C4-2B (cell line): ENCODE measurements at regions not wholly inside any gene's neighbourhood (a gene's known extent, or its start where the extent isn't known, plus 50 kb on each side); places are given as distances from the start of the nearest gene placed in this dataset.

Experiments used
- H3K27ac ChIP-seq: fragments of 450-650 bp; 2 replicates; pipeline ENCODE4 v1.5.1; 2017
- ZFX ChIP-seq: fragments of 450-650 bp; IDR thresholded peaks from 2 replicates; pipeline ENCODE4 v1.6.1; 2017
- TF ChIP-seq, protein P1 (sequence below): fragments of 450-650 bp; conservative IDR thresholded peaks from 2 replicates; pipeline ENCODE4 v1.5.1; 2017; ENCODE audit warnings: mild to moderate bottlenecking

DNA sequence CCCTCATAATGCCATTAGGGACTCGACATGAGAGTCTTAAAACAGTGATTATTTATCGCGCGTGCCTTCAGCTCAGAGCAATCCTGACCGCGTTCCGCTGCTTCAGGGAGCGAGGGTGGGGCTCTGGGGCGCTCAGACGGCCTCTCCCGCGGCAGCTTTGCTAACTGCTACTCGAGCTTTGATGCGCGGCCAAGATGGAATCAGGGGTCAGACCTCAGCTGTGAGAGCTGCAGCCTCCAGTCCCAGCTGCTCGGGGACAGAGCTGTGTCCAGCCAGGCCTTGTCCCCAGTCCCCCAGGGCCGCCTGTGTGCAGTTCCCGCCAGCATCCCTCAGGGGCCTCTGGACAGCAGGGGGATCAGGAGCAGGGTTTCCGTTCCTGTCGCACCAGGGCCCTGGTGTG, 104.6 kb upstream of the TTC34 start:
- TF ChIP-seq, protein P1, sequence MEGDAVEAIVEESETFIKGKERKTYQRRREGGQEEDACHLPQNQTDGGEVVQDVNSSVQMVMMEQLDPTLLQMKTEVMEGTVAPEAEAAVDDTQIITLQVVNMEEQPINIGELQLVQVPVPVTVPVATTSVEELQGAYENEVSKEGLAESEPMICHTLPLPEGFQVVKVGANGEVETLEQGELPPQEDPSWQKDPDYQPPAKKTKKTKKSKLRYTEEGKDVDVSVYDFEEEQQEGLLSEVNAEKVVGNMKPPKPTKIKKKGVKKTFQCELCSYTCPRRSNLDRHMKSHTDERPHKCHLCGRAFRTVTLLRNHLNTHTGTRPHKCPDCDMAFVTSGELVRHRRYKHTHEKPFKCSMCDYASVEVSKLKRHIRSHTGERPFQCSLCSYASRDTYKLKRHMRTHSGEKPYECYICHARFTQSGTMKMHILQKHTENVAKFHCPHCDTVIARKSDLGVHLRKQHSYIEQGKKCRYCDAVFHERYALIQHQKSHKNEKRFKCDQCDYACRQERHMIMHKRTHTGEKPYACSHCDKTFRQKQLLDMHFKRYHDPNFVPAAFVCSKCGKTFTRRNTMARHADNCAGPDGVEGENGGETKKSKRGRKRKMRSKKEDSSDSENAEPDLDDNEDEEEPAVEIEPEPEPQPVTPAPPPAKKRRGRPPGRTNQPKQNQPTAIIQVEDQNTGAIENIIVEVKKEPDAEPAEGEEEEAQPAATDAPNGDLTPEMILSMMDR, result no peak
- TF ChIP-seq ZFX, result no peak
- no peak overlapping the region for H3K27ac ChIP-seq

DNA sequence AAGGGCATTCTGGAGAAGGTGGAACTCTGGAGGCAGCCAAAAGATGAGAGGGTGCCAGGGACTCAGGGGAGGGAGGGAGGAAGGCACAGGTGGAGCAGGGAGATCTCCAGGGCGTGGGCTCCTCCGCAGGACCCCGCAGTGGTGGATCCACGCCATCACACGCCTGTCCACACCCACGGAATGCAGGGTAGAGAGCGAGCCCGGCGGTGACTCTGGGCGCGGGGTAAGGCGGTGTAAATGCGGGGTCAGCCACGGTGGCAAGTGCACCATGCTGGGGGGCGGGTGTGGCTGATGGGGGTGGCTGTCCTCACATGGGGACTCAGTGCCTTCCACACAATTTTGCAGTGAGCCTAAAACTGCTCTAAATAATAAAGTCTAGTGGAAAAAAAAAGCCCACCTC, 105.1 kb upstream of the TTC34 start:
- H3K27ac ChIP-seq, result no peak overlapping the region

DNA sequence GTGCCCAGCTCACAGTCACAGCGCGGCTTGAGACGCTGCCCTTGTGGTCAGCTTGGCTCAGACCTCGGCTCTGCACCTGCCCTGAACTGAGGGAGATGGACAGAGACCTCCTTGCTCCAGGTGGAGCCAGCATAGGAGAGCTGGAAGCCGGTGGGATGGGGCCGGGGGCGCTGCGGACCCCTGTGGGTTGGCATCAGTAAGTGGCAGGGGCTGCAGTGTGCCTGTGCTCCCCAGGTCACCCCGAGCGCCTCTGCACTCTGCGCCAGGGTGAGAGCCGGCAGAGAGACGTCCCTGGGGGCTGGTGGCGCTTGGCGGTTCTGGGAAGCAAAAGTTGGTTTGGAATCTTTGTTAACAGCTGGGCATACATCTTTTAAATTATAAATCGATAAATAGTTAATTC, 105.6 kb upstream of the TTC34 start:
- H3K27ac ChIP-seq, result no peak overlapping the region
- TF ChIP-seq ZFX, result no peak
- TF ChIP-seq, protein P1, result no peak

More for the DNA sequence above, 105.1 kb upstream of the TTC34 start:
- no peak for TF ChIP-seq ZFX
- TF ChIP-seq, protein P1, result no peak

DNA sequence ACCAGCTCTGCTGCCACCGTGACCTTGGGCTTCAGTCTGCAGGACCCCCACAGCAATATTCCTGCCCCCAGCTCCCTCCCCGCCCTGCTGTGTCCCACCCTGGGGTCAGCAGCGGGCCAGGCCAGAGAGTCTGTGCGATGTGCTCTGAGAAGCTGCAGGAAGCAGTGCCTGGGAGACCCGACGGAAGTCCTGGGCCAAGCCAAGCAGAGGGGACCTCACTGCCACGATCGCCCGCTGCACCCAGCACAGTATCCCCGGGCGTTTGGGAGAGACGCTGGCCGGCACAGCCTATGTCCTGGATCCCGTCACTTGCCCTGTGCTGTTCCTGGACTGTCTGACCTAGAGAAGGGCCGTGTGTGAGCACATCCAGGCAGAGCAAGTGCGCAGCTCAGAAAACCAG, 106.6 kb upstream of the TTC34 start:
- TF ChIP-seq, protein P1, result no peak
- TF ChIP-seq ZFX, result no peak

DNA sequence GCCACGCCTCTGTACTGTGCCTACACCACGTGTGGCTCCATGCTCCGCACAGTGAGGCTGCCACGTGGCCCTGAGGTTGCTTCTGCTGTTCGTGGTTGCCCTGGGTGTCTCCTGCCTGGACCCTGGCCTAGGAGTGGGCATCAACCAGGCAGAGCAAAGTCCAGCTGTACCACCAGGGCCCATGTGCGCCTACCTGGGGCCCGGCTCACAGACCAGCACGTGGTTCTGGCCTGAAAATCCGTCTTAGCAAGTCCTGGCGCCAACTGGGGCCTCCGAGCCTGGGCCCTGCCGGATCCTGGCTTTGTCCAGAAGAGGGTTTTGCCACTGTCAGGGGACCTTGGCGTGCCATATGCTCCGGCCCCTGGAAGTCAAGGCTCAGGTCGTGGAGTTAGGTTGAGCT, 107.1 kb upstream of the TTC34 start:
- no peak overlapping the region for H3K27ac ChIP-seq
- TF ChIP-seq, protein P1, result no peak
- TF ChIP-seq ZFX, result no peak

More for the DNA sequence above, 106.6 kb upstream of the TTC34 start:
- H3K27ac ChIP-seq, result no peak overlapping the region

DNA sequence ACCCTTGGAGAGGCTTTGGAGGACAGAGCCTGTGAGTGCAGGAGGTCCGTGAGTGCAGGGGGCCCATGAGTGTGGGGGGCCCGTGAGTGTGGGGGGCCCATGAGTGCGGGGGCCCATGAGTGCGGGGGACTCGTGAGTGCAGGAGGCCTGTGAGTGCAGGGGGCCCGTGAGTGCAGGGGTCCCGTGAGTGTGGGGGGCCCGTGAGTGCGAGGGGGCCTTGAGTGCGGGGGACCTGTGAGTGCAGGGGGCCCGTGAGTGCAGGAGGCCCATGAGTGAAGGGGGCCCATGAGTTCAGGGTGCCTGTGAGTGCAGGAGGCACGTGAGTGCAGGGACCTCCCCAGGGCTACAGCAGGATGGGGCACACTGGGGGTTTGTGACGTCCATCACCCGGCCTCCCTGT, 108.3 kb upstream of the TTC34 start:
- H3K27ac ChIP-seq, result no peak overlapping the region
- TF ChIP-seq, protein P1, result no peak
- TF ChIP-seq ZFX, result no peak

DNA sequence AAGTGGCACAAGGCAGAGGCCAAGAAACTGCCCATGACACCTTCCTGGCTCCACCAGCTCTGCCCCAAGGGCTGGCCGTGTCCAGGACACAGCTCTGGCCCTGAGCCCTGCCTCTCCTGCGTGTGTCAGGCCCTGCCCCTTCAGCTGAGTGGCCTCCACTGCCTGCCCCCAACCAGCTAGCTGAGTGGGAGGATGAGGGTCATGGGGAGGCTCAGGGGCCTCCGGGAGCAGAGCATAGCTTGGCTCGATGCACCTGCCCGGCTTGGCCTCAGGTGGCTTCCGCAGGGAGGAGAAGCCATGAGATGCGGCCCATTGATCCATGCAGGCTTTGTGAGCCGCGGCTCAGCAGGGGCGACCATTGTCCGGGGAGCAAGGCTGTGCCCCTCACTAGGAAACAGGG, 108.7 kb upstream of the TTC34 start:
- TF ChIP-seq, protein P1, result no peak
- TF ChIP-seq ZFX, result no peak
- H3K27ac ChIP-seq, result no peak overlapping the region
